ENCODE measurements at regions not wholly inside any gene's neighbourhood (a gene's known extent, or its start where the extent isn't known, plus 50 kb on each side); places are given as distances from the start of the nearest gene placed in this dataset.
A peak's percentile ranks its signal among the peaks of the same experiment; 100 is the strongest.

- no peak for DNase-seq
Observed at GRCh38 chr12:4044736-4045730, 171.8 kb upstream of the PARP11 start.

DNA sequence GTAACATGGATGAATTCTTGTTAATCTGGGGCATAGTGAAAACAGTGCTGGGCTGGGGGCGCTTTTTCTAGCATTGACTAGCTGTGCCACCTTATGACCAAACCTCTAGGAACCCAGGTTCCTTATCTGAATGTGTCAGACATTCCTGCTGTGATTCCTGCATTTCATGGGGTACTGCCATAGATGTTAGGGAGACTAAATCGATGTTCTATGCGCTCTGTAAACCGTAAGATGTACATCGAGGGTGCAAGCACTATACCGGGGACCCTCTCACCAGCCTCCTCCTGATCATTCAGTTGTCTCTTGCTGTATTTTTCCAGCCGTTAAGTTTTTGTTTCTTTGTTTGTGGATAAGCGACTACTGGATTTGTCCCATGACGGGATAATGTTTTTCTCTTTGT is 170.9 kb upstream of the PARP11 start:
- DNase-seq = no peak

DNA sequence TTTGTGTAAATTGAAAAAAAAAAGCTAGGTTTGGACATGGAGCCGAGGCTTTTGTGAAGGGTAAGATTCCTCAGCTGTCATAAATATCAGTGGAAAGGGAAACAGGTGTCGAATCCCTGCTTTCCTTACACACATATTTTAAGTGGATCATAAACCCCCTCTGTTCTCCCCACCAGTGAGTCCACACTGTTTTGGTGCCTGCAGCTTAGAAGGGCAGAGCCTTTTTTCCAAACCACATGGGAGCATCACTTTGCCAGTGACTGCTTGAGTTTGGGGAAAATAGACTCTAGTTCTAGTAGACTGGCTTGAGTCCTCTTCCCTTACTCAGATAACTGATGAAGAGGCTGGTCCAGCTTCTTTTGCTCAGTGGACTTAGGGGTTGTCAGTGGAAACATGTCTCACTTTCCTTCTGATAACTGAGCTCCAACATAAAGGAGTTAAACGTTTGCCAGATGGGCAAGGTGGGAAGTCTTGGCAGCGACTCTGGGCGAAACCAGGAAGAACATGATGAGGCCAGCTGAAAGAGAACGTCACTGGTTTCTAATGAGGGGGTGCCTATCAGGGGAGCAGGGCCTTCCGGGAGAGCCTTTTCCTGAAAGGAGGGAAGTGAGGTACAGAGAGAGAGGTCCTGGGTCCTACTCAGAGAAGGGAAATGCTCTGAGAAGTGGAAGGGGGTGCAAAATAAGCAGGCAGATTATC is 168.1 kb upstream of the PARP11 start:
- no peak for DNase-seq

GRCh38 chr12:4039931-4040330 is 166.7 kb upstream of the PARP11 start:
- no peak for DNase-seq

- no peak for DNase-seq
Observed at GRCh38 chr12:4037747-4038312, 164.6 kb upstream of the PARP11 start.

GRCh38 chr12:4036671-4037271 is 163.6 kb upstream of the PARP11 start:
- no peak for DNase-seq

DNA sequence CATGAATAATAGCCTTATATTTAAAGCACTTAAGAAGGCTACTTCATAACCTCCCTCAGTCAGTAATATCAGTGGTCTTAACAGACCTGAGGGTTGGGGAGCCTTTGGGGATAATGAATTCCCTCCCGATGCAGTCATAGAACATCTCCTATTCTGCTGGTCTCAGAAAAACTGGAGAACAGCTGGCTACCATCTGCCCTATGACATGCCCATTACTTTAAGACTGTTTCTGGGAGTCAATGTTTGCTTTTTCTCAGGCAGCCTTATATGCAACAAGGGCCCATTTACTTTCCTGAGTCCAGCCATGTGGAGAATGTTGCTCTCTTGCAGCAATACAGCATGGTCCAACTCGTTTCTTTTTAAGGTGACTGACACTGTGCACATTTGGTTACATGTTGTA is 161.7 kb upstream of the PARP11 start:
- DNase-seq = no peak

GRCh38 chr12:4032924-4033615 is 159.9 kb upstream of the PARP11 start:
- DNase-seq = no peak

DNA sequence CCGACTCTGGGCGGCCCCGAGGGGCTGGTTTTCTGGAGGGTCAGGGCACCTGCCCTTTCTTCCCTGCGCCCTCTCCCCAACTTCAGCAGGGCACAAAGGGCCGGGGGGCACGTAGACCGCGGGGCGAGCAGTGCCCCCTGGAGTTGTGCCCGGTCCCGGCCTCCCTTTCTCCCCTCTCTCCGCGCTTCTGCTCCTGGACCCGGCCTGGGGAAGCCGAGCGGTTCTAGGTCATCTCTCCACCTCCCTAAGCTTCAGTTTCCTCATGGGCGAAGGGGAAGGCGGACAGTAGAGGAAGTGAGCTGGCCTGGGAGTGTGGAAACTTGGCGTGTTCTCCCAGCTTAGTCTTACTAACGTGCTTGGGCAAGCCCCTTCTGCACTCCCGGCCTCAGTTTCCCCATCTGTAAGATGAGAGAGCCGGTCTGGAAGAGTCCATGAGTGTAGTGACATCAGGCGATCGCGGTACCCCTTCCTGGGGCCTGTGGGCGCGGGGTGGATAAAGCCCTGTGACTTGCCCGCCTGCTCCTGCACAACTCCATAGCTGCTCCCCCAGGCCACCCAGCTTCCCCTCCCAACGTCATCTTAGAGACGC is 158.6 kb upstream of the PARP11 start:
- no peak for DNase-seq

DNA sequence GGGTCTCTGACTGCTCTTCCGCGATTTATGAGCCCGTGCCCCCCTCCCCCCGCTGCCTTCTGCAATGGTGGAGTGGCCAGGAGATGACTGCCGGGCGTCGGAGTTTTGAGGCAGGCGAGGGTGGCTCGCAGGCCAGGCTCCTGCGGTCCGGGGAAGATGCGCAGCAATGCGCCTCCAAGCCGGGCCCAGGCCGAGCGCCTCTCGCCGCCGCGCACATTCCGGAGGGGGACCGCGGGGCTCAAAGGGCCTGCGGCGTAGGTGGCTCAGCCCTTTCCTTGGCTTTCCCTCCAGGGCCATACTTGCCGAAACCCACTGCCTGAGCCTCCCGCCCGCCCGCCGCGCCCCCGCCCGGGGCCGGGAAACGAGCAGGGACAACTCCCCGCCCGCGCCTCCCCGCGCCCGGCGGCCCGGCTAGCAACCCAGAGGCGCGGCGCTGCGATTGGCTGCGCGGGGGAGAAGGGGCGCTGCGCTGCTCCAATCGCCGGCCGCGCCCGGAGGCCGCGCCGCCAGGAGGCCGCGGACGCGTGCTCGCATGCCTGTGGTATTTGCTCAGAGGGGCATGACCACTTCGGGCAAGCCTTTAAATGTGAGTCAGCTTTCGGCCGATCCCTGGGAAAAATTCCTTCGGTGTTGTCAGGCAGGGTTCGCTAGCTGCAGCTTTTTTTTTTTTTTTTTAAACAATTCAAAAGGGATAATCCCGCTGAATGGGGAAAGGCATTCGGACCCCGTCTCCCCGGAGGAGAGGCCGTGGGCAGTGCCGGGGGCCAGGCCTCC is 157.9 kb upstream of the PARP11 start:
- DNase-seq = peak; percentile 41

DNA sequence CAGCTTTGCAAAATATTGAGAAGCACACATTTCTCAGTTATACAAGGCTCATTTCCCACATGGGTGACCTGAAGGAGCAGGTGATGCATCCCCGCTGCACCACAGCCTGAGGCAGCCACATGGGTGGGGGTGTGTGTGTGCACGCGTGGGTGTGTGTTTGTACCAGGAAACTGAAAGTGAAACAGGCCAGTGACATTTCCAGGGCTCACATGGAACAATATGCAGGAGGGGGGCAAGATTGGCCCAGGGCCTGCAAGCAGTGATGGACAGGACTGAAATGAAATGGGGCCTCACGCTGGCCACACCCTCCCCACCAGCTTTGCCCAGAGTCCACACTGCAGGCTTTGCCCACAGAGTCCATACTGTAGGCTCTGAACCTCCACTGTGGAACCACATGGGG is 154.2 kb upstream of the PARP11 start:
- DNase-seq = no peak

DNA sequence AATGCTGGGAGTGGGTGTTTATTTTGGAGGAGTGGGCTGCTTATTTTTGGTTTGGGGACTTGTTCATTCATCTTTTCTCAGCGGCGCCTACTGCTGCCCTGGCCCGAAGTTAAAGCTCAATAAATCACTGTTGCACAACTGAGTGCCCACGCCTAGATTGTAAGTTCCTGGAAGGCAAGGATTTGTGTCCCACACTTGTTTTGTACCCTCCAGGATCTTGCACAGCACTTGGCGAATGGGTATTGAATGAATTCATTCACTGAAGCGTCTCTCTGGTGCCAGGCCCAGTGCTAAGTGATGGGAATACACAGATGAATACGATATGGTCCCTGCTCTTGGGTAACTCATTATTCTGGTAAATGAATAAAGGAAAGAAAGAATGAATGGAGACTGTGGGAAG is 153.3 kb upstream of the PARP11 start:
- no peak for DNase-seq

GRCh38 chr12:4026020-4026358 is 152.8 kb upstream of the PARP11 start:
- DNase-seq = no peak

DNA sequence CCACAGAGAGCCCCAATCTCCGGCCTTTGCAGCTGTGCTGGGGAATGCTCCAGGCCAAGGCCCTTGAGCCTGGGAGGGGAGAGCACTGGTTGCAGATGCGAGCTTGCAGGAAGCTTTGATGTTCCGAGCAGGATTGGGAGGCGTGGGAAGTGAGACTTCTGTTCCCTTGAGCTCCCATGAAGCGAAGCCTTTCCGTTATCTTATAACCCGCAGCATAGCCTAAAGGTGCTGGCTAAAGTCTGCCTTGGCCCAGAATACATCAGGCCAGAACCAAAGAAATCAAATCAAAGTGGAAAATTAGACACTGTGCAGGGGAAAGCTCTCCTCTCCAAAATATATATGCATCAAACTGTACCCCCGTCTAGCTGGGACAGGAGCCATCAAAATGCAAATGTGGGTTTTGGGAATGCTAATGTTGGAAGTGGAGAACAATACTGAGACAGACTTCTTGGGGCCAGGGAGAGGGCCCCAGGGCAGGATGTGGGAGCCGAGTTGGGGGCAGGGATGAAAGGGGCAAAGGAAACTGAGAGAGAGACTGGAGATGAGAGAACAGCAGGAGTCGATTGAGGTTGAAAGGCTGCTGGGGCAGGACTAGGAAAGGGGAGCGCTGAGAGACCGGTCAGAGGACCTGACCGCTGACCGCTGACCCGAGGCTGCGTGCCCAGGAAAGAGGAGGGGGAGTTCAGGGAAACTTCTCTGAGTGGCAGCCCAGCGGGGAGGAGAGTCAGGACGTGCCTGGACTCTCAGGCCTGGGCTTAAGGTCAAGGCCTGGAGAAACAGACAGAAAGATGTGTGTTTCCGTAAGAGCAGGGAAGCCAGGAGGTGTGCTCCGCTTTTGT is 152.2 kb upstream of the PARP11 start:
- no peak for DNase-seq

- no peak for DNase-seq
Observed at GRCh38 chr12:4024701-4025100, 151.5 kb upstream of the PARP11 start.

DNA sequence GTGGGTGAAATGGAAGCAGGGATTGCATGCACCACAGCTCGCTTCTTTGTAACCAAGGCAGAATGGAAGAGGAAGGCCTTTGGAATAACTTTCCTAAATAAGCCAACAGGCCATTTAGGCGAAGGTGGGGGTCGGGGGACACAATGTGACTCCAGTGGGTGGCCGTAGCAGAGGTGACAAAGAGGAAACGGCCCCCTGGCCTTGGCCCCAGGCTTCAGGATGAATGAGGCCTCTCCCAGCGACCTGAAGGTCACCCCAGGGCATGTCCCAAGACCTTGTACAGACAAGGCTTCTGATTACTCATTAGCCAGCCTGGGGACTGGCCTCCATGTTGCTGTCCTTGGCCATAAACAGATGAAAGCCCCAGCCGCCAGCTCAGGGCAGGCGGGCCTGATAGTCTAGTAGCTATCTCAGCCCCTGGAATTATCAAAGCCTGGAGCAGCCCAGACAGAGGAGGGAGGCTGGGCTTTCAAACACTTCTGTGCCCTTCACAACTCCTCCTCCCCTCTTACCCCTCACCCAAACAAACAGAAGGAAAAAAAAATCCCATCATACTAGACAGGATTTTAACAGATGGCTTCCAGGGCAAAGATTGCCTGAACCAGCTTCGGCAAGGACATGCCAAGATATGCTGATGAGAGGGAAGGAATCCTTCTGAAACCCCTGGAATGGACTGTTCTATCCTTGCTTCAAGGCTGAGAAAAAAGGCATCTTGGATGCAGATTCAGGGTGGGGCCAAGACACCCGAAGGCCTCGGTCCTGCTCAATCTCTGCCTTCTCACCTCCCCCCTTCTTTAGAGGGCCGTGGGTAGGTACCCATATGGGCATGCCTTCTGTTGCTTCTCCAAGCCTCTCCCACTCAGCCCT is 142.3 kb upstream of the PARP11 start:
- DNase-seq = no peak

GRCh38 chr12:4014858-4015224 is 141.6 kb upstream of the PARP11 start:
- DNase-seq = no peak

- no peak for DNase-seq
Observed at GRCh38 chr12:4014444-4014843, 141.2 kb upstream of the PARP11 start.
